Fibroblast of pulmonary artery (primary cell): ENCODE measurements at regions not wholly inside any gene's neighbourhood (a gene's known extent, or its start where the extent isn't known, plus 50 kb on each side); places are given as distances from the start of the nearest gene placed in this dataset.

Experiments used
- DNase-seq: peaks from one replicate; pipeline ENCODE4 v3.0.0-alpha.2; 2010; ENCODE audit warnings: low read depth
- H3K4me3 ChIP-seq: replicated peaks from 2 replicates; pipeline ENCODE4 v1.5.1; 2011; ENCODE audit warnings: low read depth, mild to moderate bottlenecking, control low read depth, low read length, moderate library complexity
- CTCF ChIP-seq: IDR thresholded peaks from 2 replicates; pipeline ENCODE4 v1.5.1; 2011; ENCODE audit warnings: mild to moderate bottlenecking, control low read depth, low read length, inconsistent platforms; ENCODE audit errors: missing control alignments

- no peak overlapping the region for H3K4me3 ChIP-seq
- TF ChIP-seq CTCF, result no peak
- no peak for DNase-seq
Measured at GRCh38 chr3:173258697-173259096, 117.7 kb upstream of the SPATA16 start.

GRCh38 chr3:173257797-173258196 is 116.8 kb upstream of the SPATA16 start:
- DNase-seq, result no peak
- TF ChIP-seq CTCF, result no peak
- H3K4me3 ChIP-seq, result no peak overlapping the region

GRCh38 chr3:173255555-173255954 is 114.5 kb upstream of the SPATA16 start:
- no peak for DNase-seq
- H3K4me3 ChIP-seq, result no peak overlapping the region
- no peak for TF ChIP-seq CTCF

GRCh38 chr3:173253471-173253870 is 112.4 kb upstream of the SPATA16 start:
- TF ChIP-seq CTCF, result no peak
- no peak overlapping the region for H3K4me3 ChIP-seq
- DNase-seq, result no peak

- TF ChIP-seq CTCF, result no peak
- H3K4me3 ChIP-seq, result no peak overlapping the region
- DNase-seq, result no peak
Measured at GRCh38 chr3:173249457-173249856, 108.4 kb upstream of the SPATA16 start.

- no peak overlapping the region for H3K4me3 ChIP-seq
- TF ChIP-seq CTCF, result no peak
- no peak for DNase-seq
Measured at GRCh38 chr3:173241727-173242126, 100.7 kb upstream of the SPATA16 start.

GRCh38 chr3:173238091-173238490 is 97.1 kb upstream of the SPATA16 start:
- no peak for DNase-seq
- no peak overlapping the region for H3K4me3 ChIP-seq
- TF ChIP-seq CTCF, result no peak
